AG20443 (cell line): ENCODE measurements at regions not wholly inside any gene's neighbourhood (a gene's known extent, or its start where the extent isn't known, plus 50 kb on each side); places are given as distances from the start of the nearest gene placed in this dataset.

ENCODE experiments used
- DNase-seq: peaks from one replicate; pipeline ENCODE4 v3.0.0; 2012; ENCODE audit warnings: low spot score, mixed read lengths

DNA sequence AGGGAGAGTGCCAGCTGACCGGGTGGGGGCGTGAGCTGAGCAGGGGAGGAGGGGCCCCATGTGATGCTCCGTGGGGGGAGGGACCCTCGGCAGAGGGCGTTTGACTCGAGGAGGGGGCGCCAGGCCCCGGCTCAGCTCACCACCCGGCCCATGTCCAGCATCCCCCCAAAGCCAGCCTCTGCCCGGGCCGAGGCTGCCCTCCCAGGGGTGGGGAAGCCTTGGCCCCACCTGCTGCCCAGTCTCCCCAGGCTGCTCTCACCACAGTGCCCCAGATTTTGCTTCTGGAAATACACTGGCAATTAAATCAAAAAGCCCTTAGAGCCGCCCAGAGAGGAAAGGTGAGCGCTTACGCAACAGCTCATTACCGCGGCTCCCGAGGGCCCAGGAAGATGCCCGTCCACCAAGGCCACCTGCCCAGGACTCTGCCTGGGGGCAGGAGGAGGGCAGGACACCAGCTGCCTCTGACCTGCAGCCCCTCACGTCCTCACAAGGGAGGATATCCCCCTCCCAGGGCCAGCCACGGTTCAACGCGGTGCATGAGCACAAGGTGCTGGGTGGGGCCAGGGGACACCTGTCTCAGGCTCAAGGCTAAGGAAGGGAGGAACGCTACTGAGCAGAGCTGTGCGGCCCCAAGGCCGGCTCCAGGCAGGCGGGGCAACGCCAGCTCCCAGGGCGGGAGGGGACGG is 70.0 kb upstream of the INPP5A start:
- no peak for DNase-seq

DNA sequence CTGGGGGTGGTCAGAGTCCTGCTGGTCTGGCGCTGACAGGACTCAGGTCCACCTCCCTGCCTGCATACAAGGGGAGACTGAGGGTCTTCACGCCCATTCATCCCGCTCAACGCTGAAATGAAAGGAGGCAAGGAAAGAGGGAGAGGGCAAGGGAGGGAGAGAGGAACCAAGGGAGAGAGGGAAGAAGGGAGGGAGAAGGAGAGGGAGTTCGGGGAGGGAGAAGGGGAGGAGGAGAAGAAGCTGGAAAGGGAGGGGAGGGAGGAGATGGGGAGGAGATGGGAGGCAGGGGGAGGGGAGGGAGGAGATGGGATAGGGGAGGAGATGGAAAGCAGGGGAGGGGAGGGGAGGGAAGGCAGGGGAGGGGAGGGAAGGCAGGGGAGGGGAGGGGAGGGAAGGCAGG is 69.4 kb upstream of the INPP5A start:
- no peak for DNase-seq

DNA sequence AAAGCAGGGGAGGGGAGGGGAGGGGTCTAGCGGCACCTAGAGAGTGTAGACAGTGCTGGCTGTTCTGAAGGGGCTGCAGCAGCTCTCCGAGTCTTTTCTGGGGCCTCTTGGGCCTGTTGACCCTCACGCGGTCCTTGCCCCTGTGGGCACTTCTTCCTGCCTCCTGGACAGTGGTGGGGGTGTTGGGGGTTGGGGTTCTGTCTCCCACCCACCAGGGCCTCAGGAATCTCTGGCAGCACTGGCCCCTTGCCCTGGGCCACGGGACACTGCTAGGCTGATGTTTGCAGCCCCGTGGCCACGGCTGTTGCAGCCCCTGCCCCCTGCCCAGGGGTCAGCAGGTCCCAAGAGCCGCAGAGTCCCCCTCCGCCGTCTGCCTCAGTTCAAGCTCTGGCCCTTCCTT is 68.9 kb upstream of the INPP5A start:
- DNase-seq: no peak

DNA sequence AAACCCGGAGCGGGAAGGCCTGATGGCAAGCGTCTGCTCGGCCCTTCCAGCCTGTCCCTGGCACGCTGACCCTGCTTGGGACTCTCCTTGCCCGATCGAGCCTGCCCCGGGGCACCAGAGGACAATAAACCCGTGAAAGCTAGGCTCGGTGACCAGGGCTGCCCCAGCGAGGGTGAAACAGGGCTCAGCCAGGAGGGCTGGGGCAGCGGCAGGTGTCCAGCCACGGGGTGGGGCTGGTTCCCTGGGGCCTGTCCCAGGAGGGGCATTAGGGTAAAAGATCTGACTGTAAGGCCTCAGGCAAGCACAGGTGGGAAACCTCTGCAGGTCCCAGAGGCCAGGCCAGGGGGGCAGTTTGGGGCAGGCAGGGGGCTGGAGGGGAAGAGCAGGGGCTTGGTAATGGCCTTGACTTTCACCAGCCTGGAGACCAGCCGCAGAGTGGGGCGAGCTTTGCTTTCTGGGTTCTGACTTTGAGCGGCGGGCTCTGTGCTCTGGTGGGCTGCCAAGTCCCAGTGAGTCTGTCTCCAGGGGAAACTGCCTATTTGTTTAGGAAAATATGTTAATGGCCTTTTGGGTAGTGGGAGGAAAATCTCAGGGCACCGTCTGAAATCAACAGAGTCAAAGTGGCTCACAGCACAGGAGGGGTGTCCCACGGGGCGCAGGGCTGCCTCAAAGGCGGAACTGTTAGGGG is 68.2 kb upstream of the INPP5A start:
- DNase-seq: no peak

DNA sequence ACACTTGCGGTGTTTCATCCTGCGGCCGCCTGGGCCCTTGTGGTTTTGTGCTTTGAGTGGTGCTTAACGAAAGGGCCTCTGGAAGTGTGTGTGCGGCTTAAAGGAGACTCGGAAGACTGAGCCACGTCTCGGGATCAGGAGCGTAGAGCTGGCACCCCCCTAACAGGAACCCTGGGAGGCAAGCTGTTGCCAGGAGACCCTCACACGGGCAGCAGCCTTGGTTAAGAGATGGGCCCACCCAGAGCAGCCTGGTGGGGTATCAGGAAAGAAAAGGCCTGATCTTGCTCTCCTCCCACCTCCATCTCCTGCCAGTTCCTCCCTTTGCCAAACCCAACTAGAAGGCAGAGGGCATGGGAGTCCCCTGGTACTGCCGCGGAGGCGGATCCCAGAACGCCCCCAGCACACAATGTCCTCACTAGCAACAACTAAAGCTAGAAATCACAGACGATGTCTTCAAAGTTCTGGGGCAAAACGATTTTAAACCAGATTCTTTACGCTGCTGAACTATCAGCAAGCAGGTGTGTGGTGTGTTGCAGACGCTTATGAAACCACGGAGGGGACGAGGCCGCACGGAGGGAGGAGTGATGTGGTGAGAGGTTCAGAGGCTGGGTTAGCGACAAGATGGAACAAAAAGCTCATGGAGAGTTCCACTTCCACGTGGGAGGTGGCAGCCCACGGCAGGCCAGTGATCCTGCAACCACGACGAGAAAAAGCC is 67.0 kb upstream of the INPP5A start:
- no peak for DNase-seq

DNA sequence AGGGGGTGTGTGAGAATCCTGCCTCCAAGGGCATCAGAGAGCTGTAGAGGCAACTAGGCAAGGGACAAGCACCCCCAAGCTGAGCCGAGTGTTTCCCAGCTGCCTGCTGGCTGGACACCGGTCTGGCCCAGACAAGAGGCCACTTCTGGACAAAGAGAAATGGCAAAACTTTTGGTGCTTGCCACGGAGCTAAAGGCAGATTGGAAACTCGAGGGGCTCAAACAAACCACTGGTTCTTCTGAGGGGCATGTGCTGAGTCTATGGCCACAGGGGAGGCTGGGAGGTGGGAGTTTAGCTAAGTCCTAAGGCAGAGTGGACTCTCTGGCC is 66.5 kb upstream of the INPP5A start:
- no peak for DNase-seq

DNA sequence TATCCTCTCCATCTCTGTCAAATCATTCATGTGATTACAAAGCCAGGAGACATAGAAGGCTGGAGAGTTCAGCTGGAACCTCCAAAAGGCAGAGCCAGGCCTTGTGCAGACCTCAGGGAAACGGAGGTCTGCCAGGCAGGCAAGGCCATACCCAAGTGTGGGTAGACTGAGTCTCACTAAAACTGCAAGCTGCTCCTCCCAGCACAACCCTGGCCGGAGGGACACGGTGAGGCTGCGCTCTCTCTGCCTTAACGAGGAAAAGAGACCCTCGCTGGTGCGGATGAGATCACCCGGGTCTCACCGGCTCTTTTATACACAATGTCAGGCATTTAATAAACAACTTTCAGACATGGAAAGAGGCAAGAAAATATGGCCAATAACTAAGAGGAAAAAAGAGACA is 66.1 kb upstream of the INPP5A start:
- DNase-seq: no peak

DNA sequence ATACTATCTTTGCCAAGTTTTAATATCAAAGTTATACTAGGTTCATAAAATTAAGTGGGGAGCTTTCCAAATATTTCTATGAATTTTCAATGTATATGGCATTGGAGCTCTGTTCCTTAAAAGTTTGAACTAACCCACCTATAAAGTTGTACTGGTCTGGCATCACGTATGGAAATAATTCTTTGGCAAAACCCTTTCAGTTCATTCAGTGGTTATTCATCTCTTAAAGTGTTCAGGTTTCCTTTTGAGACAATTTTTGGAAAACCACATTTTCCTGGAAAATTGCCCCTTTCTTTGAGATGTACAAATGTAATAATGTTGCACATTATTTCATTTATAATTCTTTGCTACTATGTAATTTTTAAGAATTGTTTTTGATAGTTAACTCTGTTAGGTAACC is 62.5 kb upstream of the INPP5A start:
- DNase-seq: no peak

DNA sequence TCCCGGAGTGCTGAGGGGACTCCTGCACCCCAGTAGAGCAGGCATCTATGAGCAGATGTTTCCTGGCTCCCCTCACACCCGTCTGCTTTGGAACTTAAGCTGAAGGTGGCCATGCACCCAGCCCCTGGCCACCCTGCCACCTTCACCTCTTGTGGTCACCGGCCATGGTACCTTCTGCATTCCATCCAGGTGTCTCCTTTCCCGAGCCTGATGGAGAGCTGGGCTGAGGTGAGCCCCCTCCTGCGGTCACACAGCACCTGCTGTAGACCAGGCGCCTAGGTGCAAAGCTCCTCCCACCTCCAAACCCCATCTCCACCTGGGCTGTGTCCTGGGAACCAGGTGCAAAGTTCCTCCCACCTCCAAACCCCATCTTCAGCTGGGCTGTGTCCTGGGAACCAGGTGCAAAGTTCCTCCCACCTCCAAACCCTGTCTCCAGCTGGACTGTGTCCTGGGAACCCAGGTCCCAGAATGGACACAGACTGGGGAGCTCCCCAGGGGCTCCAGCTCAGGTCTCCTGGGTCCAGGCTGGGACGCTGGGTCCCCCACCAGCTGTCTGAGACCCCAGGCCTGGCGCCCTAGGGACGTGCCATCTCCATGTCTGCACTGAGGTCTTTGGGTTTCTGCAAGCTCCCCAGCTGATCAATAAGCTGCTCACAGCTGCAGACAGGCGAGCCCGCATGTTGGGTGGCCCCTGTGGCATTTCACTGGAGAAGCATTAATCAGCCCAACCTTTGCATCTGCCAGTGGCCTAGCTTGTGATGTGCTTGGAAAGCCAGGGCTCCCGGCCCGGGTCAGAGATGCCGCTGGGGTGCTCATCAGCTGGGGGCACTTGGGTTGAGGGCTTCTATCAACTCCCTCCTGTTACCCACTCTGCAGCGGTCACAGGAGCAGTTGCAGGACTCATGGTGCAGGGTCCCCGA is 61.2 kb upstream of the INPP5A start:
- no peak for DNase-seq

DNA sequence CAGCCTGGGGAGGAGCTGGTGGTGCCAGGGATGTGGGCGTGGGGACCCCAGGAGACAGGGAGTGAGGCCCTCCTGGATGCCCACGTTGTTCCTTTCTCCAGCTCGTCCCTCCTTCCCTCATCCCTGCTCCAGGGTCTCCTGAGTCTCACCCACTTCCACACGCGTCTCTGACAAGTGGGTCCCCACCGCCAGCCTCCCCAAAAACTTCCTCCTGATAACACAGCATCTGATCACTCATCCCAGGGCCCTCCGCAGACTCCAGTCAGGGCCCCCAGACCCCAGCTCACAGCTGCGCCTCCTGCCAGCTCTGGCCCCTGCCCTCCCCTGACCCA is 60.6 kb upstream of the INPP5A start:
- DNase-seq: no peak

DNA sequence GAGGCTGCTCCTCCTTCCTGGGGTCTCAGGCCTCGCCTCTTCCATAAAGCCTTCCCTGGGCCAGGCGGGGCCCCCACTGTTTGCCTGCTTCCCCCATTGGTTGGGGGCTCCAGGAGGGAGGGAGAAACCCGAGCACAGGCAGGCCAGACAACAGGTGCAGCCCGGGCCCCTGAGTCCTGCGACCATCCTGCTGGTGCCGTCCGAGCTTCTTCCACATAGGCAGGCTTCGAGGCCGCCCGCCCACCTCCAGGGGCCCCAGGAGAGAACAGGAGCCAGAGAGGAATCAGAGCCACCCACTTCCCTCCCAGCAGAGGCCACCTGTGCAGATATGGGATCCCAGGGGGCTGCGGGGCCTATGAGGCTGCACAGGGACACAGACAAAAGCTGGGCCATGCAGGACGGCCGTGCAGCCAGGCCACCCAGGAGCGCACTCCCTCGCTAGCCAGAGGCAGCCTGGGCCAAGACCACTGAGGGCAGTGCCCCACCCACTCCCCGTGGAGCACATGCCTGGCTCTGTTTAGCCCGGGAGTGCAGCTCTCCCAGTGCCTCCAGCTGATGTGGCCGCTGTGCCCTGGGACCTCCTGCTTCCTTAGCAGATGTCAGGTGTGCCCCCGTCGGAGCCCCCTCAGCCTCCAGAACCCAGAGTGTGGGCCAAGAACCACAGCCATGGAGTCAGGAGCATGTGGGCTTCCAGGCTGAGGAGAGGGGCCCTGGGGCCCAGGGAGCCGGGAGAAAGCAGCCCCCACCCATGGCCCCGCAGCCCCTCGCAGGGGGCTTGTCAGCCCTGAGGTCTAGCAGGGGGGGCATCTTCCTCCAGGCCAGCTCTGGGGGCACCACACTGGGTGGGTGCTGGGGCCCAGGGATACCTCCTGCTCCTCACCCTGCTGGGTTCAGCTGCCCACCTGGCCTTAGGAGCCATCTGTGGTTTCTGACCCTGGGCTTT is 59.9 kb upstream of the INPP5A start:
- DNase-seq: no peak

DNA sequence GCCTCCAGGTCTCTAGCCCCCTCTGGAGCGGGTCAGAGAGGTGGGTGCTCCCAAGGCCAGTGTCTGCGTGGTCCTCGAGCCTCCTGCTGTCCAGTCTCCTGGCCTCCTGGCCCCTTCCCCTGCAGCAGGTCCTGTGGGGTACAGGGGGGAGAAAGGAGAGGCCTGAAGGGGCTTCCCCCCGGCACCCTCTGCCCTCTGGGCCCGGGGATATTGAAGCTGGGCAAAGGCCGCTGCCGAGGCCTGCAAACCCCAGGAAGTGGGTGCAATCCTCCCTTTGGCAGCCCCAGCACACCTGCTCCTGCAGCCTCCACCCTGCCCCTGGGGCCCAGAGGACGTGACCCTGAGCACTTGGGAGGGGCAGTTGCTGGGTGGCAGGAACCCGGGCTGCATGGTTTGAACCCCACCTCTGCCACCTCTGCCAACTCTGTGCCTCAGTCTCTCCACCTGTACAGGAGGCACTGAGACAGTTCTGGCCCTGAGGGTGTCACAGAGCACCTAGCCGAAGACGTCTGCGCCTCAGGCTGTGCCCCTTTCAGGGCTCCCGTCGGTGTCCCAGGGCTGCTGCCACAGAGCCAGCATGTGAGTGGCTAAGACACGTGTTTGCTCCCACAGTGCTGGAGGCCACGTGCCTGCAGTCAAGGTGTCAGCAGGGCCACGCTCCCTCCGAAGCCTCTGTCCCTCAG is 59.1 kb upstream of the INPP5A start:
- no peak for DNase-seq

DNA sequence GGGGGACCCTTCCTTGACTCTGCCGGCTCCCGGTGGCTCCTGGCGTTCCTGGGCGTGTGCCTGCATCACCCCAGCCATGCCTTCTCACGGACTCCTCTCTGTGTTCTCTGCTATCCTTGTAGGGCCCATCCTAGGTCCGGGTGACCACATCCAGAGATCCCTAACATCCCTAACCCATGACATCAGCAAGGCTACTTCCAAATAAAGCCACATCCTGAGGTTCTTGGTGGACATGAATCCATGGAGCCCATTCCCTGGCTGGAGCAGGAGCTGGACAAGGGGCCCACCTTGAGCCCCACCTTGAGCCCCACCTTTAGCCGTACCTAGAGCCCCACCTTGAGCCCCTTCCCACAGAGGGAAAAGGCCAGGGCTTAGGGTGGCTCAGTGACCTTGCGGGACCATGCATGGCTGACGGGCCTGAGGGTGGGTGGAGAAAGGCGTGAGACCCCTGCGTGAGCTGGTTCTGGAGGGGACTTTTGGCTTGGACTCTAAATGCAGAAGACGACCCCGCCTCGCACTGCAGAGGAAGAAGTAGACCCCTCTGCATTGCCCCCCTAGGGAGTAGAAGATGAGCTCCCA is 58.5 kb upstream of the INPP5A start:
- DNase-seq: peak; percentile 43

DNA sequence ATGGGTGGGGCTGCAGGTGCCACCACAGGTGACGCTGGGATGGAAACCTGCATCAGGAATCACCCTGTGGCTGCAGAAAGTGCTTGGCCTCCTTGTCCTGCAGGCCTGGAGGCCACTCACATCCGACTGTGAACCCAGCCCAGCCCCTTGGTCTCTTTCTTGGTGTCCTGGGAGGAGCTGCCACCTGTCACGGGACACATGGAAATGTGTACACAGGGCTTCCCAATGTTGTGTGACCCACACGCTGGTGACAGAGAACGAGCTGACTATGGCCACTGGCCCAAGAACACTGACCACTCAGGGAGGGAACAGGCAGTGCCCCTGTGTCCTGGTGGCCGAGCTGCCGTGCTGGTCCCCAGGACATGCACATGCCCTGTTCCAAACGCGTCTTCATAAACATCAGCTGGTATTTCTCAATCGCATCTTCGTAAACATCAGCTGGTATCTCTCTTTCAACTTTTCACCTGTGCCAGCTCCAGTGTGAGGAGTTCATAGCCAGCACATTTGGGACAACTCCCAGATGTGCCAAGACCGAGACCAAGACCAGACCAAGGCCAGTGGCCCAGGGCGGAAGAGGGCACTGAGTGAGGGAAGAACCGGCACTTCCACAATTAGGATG is 57.9 kb upstream of the INPP5A start:
- DNase-seq: no peak

DNA sequence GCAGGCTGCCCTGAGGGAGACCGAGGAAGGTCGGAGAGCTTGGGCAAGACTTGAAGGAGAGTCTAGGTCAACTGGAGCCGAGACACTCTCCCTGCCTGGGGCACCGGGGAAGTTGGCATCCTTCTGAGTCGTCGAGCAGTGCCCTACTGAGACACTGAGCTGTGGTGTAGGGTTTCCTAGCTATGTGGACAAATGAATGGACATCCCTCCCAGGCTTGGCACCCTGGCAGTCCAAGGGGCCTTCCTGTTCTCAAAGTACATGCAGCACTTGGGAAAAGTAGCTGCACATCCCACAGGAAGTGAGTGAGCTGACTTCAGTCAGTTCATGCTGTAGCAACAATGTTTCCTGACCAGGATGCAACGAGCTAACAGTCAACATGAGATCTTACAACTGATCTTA is 57.2 kb upstream of the INPP5A start:
- DNase-seq: no peak

DNA sequence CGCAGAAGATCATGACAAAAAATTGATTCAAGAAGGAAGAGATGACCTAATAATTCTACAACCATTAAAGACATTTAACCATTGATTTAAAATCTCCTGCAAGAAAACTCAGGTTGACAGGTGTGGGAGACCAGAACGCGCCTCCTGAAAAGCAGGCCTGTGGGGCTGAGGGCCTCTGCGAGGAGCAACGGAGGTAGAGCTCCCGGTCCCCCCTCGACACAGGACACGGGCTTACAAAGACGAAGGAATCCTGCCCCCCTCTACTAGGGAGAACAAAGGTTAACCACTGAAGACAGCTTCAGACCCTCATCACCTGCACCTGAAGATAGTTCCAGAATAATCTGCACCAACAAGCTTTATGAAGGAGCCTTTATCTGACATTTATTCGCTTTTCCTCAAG is 55.9 kb upstream of the INPP5A start:
- no peak for DNase-seq

DNA sequence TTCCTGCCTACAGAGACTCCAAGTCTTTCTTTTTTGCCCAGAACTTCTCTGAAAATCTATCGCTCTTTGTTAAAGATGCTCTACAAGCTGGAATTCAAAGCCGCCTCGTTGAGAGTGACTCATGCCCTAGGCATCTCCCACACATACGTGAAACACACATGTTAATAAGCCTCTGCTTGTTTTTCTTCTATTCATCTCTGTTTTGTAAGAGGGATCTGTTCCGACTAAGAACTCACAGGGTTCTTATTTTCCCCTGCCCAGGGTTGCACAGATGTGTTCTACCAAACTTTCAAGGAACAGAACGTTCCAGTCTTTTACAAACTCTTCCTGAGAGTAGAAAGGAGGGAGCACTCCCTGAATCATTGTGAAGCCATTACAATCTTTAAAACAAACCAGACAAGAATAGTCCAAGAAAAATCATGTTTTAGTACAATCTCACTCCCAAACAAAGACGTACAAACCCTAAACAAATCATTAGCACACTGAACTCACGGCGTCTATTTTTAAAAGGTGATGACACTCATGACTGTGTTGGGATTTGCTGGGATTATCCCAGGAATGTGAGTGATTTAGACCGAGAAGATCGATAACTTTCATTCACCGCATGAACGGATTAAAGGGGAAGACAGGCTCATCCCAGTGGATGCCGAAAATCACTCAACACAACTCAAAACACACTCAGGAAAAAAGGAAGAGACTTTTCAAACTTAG is 55.3 kb upstream of the INPP5A start:
- DNase-seq: peak; percentile 77

DNA sequence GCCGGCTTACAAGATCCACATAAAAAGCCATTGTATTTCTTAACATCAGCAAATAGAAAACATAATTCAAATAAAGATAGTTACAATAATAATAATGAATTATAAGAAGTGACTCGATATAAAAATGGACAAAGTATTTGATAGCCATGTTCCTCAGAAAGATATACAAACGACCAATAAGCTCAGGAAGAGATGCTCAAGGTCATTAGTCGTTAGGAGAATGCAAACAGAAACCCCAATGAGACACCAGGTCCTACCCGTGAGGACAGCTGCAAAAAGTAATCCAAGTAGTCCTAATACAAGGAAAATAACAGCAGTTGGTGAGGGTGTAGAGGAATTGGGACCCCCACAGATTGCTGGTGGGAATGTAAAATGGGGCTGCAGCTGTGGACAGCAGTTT is 54.2 kb upstream of the INPP5A start:
- no peak for DNase-seq

DNA sequence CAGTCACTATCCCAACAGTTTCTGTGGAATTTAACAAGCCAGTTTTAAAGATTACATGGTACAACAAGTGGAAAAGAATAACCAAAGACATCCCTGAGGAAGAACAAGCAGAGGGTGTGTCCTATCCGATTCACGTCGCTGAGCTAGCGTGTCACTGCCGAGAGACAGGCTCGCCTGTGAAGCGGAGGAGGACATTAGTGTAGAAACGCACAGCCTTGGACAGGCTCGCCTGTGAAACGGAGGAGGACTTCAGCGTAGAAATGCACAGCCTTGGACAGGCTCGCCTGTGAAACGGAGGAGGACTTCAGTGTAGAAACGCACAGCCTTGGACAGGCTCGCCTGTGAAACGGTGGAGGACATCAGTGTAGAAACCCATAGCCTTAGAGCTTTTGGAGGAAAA is 52.7 kb upstream of the INPP5A start:
- no peak for DNase-seq
